ENCODE measurements at regions not wholly inside any gene's neighbourhood (a gene's known extent, or its start where the extent isn't known, plus 50 kb on each side); places are given as distances from the start of the nearest gene placed in this dataset.

DNA sequence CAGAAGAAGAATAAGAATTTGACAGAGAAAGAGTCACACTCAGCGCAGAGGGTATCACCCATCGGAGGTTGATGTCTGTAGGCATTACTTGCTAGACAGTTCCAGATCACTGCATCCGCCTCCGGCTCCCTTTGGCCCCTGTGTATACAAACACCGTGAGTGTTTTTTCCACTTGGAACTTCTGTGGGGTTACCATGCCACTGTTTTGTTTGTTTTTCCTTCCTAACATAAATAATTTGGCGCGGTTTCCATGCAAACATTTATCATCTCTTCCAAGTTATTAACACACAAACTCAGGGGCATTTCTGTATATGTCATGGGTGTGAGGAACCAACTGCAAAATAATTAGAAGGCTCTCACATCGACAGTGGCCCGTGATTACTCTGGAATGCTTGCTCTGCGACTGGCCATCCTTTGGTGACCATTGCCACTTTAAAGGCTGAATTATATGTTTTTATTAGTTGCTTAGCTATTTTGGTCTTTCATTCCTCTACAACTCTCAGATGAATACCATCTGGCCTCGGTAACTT is 612.2 kb upstream of the MKI67 start:
- intact Hi-C loops (cut with micrococcal nuclease) = no loop called here
- Histone ChIP-seq H3K9ac (replicated peaks; ENCODE audit: extremely low read depth, insufficient read depth, low read length) (no peak overlapping the region), H3K9me3 (replicated peaks; ENCODE audit: control insufficient read depth, insufficient read depth, low read length) (peaks cover 2% of the 10 kb centered on the region), H3K27ac (ENCODE audit: insufficient read depth, low read depth, low read length) (no peak overlapping the region), H3K79me2 (ENCODE audit: control insufficient read depth, insufficient read depth, low read length) (no peaks in the 10 kb centered on the region), H3K9me1 (replicated peaks; ENCODE audit: control insufficient read depth, extremely low read depth, insufficient read depth, low read length) (no peaks in the 10 kb centered on the region), H3K4me2 (ENCODE audit: insufficient read depth, low read length) (no peak overlapping the region), H3K27me3 (ENCODE audit: control insufficient read depth in 2 of 2, insufficient read depth in 2 of 2, low read length in 2 of 2) (no peaks in the 10 kb centered on the region), H3K4me3 (replicated peaks in 1 of 3; ENCODE audit: insufficient read depth in 1 of 3, low read depth in 1 of 3, low read length in 3 of 3) (no peak overlapping the region), H4K20me1 (replicated peaks; ENCODE audit: control insufficient read depth, extremely low read depth, insufficient read depth, low read length) (no peaks in the 10 kb centered on the region), H3K4me1 (ENCODE audit: control insufficient read depth, extremely low read depth, insufficient read depth, low read length) (no peaks in the 10 kb centered on the region), H3K36me3 (ENCODE audit: control insufficient read depth in 2 of 2, extremely low read depth in 1 of 2, insufficient read depth in 2 of 2, low read length in 2 of 2) (no peaks in the 10 kb centered on the region), H2AFZ (ENCODE audit: low read depth, low read length) (no peak overlapping the region)
- dilution Hi-C loops (cut with MboI; ENCODE audit: extremely low pct_ligation_motif_present, low sequenced_read_pairs) = no loop called here
- POLR2A ChIA-PET = no interaction called here
- no peak for DNase-seq (ENCODE audit: low read depth, low spot score)
- CTCF ChIA-PET = no interaction called here
- no peak for FAIRE-seq
- TF ChIP-seq GATA2 (IDR thresholded peaks at IDR 0.05; ENCODE audit: insufficient read depth, insufficient read length, low read depth, low read length) (no peak), POLR2AphosphoS5 (IDR thresholded peaks at IDR 0.05; ENCODE audit: insufficient read depth, low read depth, low read length) (no peak)
- BruUV-seq (replicated peaks) = no TSS peak

DNA sequence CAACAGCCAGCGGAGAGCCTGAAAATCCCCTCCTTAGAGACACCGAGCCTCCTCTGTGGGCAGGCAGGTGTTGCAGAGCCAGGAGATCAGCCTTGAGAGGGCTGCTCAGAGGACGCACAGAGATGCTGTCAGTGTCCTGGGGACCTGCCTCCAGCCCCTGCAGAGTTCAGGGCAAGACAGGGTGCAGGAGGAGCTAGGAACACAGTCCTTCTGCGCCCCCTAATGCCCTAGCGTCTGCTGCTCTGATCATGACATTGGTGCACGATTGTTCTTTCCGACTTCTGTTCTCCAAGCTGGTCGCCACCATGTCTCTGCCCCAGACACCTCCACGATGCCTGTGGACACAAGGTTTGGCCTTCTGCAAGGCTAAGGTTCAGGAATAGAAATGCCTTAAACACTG is 613.7 kb upstream of the MKI67 start:
- H3K9ac ChIP-seq (replicated peaks; ENCODE audit: extremely low read depth, insufficient read depth, low read length) = no peak overlapping the region
- TF ChIP-seq JUN (IDR thresholded peaks at IDR 0.05; ENCODE audit: borderline replicate concordance, insufficient read depth, insufficient read length, low read depth) (no peak), FOS (IDR thresholded peaks at IDR 0.05; ENCODE audit: borderline replicate concordance, insufficient read depth, low read length) (no peak), MYC (IDR thresholded peaks at IDR 0.05; ENCODE audit: low read depth, low read length) (no peak), POLR2A (IDR thresholded peaks at IDR 0.05; ENCODE audit: low read depth, low read length) (no peak), EZH2 (IDR thresholded peaks at IDR 0.05; ENCODE audit: borderline replicate concordance, low read depth, low read length, severe bottlenecking) (no peak), POLR2AphosphoS5 (IDR thresholded peaks at IDR 0.05; ENCODE audit: insufficient read depth, low read depth, low read length) (no peak), GATA2 (IDR thresholded peaks at IDR 0.05; ENCODE audit: insufficient read depth, insufficient read length, low read depth, low read length) (no peak)
- TF ChIP-seq, protein P1, sequence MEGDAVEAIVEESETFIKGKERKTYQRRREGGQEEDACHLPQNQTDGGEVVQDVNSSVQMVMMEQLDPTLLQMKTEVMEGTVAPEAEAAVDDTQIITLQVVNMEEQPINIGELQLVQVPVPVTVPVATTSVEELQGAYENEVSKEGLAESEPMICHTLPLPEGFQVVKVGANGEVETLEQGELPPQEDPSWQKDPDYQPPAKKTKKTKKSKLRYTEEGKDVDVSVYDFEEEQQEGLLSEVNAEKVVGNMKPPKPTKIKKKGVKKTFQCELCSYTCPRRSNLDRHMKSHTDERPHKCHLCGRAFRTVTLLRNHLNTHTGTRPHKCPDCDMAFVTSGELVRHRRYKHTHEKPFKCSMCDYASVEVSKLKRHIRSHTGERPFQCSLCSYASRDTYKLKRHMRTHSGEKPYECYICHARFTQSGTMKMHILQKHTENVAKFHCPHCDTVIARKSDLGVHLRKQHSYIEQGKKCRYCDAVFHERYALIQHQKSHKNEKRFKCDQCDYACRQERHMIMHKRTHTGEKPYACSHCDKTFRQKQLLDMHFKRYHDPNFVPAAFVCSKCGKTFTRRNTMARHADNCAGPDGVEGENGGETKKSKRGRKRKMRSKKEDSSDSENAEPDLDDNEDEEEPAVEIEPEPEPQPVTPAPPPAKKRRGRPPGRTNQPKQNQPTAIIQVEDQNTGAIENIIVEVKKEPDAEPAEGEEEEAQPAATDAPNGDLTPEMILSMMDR (IDR thresholded peaks at IDR 0.05; ENCODE audit: extremely low read depth in 1 of 2, insufficient read depth in 1 of 2, low read depth in 1 of 2, low read length in 2 of 2) = no peak
- TF ChIP-seq, protein P2, sequence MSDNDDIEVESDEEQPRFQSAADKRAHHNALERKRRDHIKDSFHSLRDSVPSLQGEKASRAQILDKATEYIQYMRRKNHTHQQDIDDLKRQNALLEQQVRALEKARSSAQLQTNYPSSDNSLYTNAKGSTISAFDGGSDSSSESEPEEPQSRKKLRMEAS (IDR thresholded peaks at IDR 0.05; ENCODE audit: insufficient read depth, insufficient read length) = no peak
- dilution Hi-C loops (cut with MboI; ENCODE audit: extremely low pct_ligation_motif_present, low sequenced_read_pairs) (no loop called here), intact Hi-C loops (cut with micrococcal nuclease) (no loop called here)
- H3K9me1 ChIP-seq (replicated peaks; ENCODE audit: control insufficient read depth, extremely low read depth, insufficient read depth, low read length) = no peaks in the 10 kb centered on the region
- no peak for DNase-seq (ENCODE audit: low read depth, low spot score)
- no peaks in the 10 kb centered on the region for H4K20me1 ChIP-seq (replicated peaks; ENCODE audit: control insufficient read depth, extremely low read depth, insufficient read depth, low read length)
- ChIA-PET CTCF (no interaction called here), POLR2A (no interaction called here)
- no peaks in the 10 kb centered on the region for H3K4me1 ChIP-seq (ENCODE audit: control insufficient read depth, extremely low read depth, insufficient read depth, low read length)
- no peaks in the 10 kb centered on the region for H3K36me3 ChIP-seq (ENCODE audit: control insufficient read depth in 2 of 2, extremely low read depth in 1 of 2, insufficient read depth in 2 of 2, low read length in 2 of 2)
- no peak overlapping the region for H3K4me3 ChIP-seq (replicated peaks in 1 of 3; ENCODE audit: insufficient read depth in 1 of 3, low read depth in 1 of 3, low read length in 3 of 3)
- no peak overlapping the region for H3K27ac ChIP-seq (ENCODE audit: insufficient read depth, low read depth, low read length)
- no peak overlapping the region for H3K4me2 ChIP-seq (ENCODE audit: insufficient read depth, low read length)
- H3K79me2 ChIP-seq (ENCODE audit: control insufficient read depth, insufficient read depth, low read length) = no peaks in the 10 kb centered on the region
- H3K27me3 ChIP-seq (ENCODE audit: control insufficient read depth in 2 of 2, insufficient read depth in 2 of 2, low read length in 2 of 2) = no peaks in the 10 kb centered on the region
- H3K9me3 ChIP-seq (replicated peaks; ENCODE audit: control insufficient read depth, insufficient read depth, low read length) = peaks cover 2% of the 10 kb centered on the region
- H2AFZ ChIP-seq (ENCODE audit: low read depth, low read length) = no peak overlapping the region
- no TSS peak for BruUV-seq (replicated peaks)
- FAIRE-seq = no peak
